Upper lobe of left lung (tissue), 4 donors: ENCODE measurements at regions not wholly inside any gene's neighbourhood (a gene's known extent, or its start where the extent isn't known, plus 50 kb on each side); places are given as distances from the start of the nearest gene placed in this dataset.

Source experiments
- POLR2A ChIP-seq, 4 donors: fragments of 450-650 bp; IDR thresholded peaks; one replicate each; pipeline ENCODE4 v1.5.1; 2016 to 2017; ENCODE audit warnings: antibody characterized with exemption in 4 of 4, mild to moderate bottlenecking in 2 of 4
- POLR2AphosphoS5 ChIP-seq, 2 donors: sonication (generic); formaldehyde crosslinking; IDR thresholded peaks; one replicate each; pipeline ENCODE4 v1.5.1; 2017; ENCODE audit warnings: antibody characterized with exemption in 2 of 2
- TF ChIP-seq, protein P1 (sequence below), 6 experiments: fragments of 450-650 bp in 4 of 6; fragments of 200-600 bp in 2 of 6; sonication (generic) in 2 of 6; IDR thresholded peaks; one replicate each; pipeline ENCODE4 v1.5.1; 2016 to 2019; ENCODE audit warnings: antibody characterized with exemption in 6 of 6

GRCh38 chr12:45615268-45615667, 114.2 kb upstream of the ARID2 start:
- TF ChIP-seq, protein P1, sequence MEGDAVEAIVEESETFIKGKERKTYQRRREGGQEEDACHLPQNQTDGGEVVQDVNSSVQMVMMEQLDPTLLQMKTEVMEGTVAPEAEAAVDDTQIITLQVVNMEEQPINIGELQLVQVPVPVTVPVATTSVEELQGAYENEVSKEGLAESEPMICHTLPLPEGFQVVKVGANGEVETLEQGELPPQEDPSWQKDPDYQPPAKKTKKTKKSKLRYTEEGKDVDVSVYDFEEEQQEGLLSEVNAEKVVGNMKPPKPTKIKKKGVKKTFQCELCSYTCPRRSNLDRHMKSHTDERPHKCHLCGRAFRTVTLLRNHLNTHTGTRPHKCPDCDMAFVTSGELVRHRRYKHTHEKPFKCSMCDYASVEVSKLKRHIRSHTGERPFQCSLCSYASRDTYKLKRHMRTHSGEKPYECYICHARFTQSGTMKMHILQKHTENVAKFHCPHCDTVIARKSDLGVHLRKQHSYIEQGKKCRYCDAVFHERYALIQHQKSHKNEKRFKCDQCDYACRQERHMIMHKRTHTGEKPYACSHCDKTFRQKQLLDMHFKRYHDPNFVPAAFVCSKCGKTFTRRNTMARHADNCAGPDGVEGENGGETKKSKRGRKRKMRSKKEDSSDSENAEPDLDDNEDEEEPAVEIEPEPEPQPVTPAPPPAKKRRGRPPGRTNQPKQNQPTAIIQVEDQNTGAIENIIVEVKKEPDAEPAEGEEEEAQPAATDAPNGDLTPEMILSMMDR (IDR thresholded peaks at IDR 0.05), result no peak
- no peak for TF ChIP-seq POLR2AphosphoS5 (IDR thresholded peaks at IDR 0.05)
- no peak for TF ChIP-seq POLR2A (IDR thresholded peaks at IDR 0.05)
